OCI-LY1 (cell line): ENCODE measurements at regions not wholly inside any gene's neighbourhood (a gene's known extent, or its start where the extent isn't known, plus 50 kb on each side); places are given as distances from the start of the nearest gene placed in this dataset.
"Not testable (repeated sequence)": the region's sequence is repeated elsewhere in the genome, so short reads cannot be mapped to it uniquely, and the experiment has no call there.

Experiments
- H2AFZ ChIP-seq: fragments of 200-600 bp; sonication (generic), shearing (Covaris generic); 2 replicates; pipeline ENCODE4 v1.6.0; 2014; ENCODE audit warnings: antibody characterized with exemption, mild to moderate bottlenecking, low read length
- H3F3A ChIP-seq: fragments of 200-600 bp; sonication (generic), shearing (Covaris generic); 2 replicates; pipeline ENCODE4 v1.6.0; 2014; ENCODE audit warnings: mild to moderate bottlenecking, antibody characterized with exemption, low read length, moderate library complexity; ENCODE audit not compliant: insufficient read depth
- H3K27ac ChIP-seq: fragments of 200-600 bp; sonication (generic); 2 replicates; pipeline ENCODE4 v1.5.1; 2014; ENCODE audit warnings: low read length, mixed run types, mild to moderate bottlenecking, low read depth; ENCODE audit not compliant: poor library complexity, severe bottlenecking
- H3K27me3 ChIP-seq: fragments of 200-600 bp; sonication (generic); 2 replicates; pipeline ENCODE4 v1.6.0; 2014; ENCODE audit warnings: antibody characterized with exemption, mild to moderate bottlenecking, low read length, moderate library complexity; ENCODE audit not compliant: insufficient read depth
- H3K36me3 ChIP-seq: fragments of 200-600 bp; sonication (generic); 2 replicates; pipeline ENCODE4 v1.6.1; 2014; ENCODE audit warnings: mild to moderate bottlenecking, antibody characterized with exemption, low read length, moderate library complexity, mixed read lengths; ENCODE audit not compliant: insufficient read depth
- H3K4me1 ChIP-seq: fragments of 200-600 bp; sonication (generic); 2 replicates; pipeline ENCODE4 v1.5.1; 2014; ENCODE audit warnings: mild to moderate bottlenecking, low read length, moderate library complexity; ENCODE audit not compliant: insufficient read depth, severe bottlenecking
- H3K4me2 ChIP-seq: fragments of 200-600 bp; sonication (generic), shearing (Covaris generic); 2 replicates; pipeline ENCODE4 v1.6.1; 2014; ENCODE audit warnings: low read length
- H3K4me3 ChIP-seq: fragments of 200-600 bp; sonication (generic); 2 replicates; pipeline ENCODE4 v1.5.1; 2014; ENCODE audit warnings: low read length, low read depth, mild to moderate bottlenecking, mixed read lengths; ENCODE audit not compliant: poor library complexity, severe bottlenecking
- H3K79me2 ChIP-seq: fragments of 200-600 bp; shearing (Covaris generic); 2 replicates; pipeline ENCODE4 v1.6.1; 2016; ENCODE audit warnings: mixed run types, low read length, mixed read lengths; ENCODE audit not compliant: insufficient read depth
- H3K9ac ChIP-seq: fragments of 200-600 bp; sonication (generic), shearing (Covaris generic); 2 replicates; pipeline ENCODE4 v1.6.1; 2014; ENCODE audit warnings: mild to moderate bottlenecking, low read length, mixed read lengths
- H3K9me2 ChIP-seq: fragments of 200-600 bp; sonication (generic), shearing (Covaris generic); 2 replicates; pipeline ENCODE4 v1.6.1; 2014; ENCODE audit warnings: low read depth, mild to moderate bottlenecking, low read length, mixed read lengths
- H3K9me3 ChIP-seq: fragments of 200-600 bp; shearing (Covaris generic); 2 replicates; pipeline ENCODE4 v1.6.1; 2014; ENCODE audit warnings: low read length, mixed read lengths
- H4K20me1 ChIP-seq: fragments of 200-600 bp; sonication (generic), shearing (Covaris generic); 2 replicates; pipeline ENCODE4 v1.6.0; 2016; ENCODE audit warnings: mild to moderate bottlenecking, low read length; ENCODE audit not compliant: insufficient read depth
- EZH2 ChIP-seq: fragments of 200-600 bp; sonication (generic), shearing (Covaris generic); IDR thresholded peaks from 2 replicates; pipeline ENCODE4 v1.8.0; 2017; ENCODE audit warnings: borderline replicate concordance, mixed run types, mild to moderate bottlenecking, antibody characterized with exemption, low read length, moderate library complexity, mixed read lengths
- TF ChIP-seq, protein P1 (sequence below): fragments of 200-600 bp; sonication (generic), shearing (Covaris generic); IDR thresholded peaks from 2 replicates; pipeline ENCODE4 v1.5.1; 2017; ENCODE audit warnings: mild to moderate bottlenecking, antibody characterized with exemption, low read length, moderate library complexity, mixed read lengths

DNA sequence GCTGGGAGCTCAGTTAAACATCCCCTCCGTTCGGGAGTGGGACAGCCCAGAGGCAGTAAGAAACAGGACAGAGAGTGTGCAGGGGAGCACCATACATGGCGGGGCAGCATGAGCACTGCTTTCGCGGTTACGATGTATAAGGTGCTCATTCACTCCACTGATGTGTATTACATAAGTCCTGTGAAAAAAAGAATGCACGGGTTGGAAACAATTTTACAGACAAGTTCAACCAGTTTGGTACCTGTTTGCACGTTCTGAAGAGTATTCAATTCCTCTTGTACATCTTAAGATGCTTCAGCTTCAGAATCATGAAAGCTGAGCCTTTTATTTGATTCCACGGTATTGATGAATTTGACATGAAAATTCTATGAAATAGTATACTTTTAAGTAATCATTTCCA lies 97.8 kb upstream of the NETO1 start:
- Histone ChIP-seq H3K9me3 (no peaks in the 10 kb centered on the region), H3K79me2 (no peaks in the 10 kb centered on the region), H3K9me2 (no peaks in the 10 kb centered on the region), H2AFZ (no peak overlapping the region), H3K9ac (no peak overlapping the region), H3F3A (no peaks in the 10 kb centered on the region), H3K4me1 (no peaks in the 10 kb centered on the region), H3K36me3 (no peaks in the 10 kb centered on the region), H3K4me3 (no peak overlapping the region), H3K27me3 (no peaks in the 10 kb centered on the region), H4K20me1 (no peaks in the 10 kb centered on the region), H3K4me2 (no peak overlapping the region), H3K27ac (no peak overlapping the region)
- TF ChIP-seq, protein P1, sequence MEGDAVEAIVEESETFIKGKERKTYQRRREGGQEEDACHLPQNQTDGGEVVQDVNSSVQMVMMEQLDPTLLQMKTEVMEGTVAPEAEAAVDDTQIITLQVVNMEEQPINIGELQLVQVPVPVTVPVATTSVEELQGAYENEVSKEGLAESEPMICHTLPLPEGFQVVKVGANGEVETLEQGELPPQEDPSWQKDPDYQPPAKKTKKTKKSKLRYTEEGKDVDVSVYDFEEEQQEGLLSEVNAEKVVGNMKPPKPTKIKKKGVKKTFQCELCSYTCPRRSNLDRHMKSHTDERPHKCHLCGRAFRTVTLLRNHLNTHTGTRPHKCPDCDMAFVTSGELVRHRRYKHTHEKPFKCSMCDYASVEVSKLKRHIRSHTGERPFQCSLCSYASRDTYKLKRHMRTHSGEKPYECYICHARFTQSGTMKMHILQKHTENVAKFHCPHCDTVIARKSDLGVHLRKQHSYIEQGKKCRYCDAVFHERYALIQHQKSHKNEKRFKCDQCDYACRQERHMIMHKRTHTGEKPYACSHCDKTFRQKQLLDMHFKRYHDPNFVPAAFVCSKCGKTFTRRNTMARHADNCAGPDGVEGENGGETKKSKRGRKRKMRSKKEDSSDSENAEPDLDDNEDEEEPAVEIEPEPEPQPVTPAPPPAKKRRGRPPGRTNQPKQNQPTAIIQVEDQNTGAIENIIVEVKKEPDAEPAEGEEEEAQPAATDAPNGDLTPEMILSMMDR = no peak
- TF ChIP-seq EZH2 = no peak

DNA sequence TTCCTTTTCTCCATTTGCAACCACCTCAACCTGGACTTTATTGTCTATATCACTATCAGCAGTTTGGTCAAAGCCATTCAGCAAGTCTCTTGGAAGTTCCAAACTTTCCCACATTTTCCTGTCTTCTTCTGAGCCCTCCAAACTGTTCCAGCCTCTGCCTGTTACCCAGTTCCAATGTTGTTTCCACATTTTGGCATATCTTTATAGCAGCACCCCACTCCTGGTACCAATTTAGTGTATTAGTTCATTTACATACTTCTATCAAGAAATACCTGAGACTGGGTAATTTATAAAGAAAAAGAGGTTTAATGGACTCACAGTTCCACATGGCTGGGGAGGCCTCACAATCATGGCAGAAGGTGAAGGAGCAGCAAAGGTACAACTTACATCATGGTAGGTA lies 90.4 kb upstream of the NETO1 start:
- not testable (repeated sequence) for H3K4me3 ChIP-seq, H2AFZ ChIP-seq, H3K79me2 ChIP-seq, H3K9me3 ChIP-seq, H3K9ac ChIP-seq, H3K36me3 ChIP-seq, H3F3A ChIP-seq, H3K27me3 ChIP-seq, H4K20me1 ChIP-seq, H3K4me1 ChIP-seq, H3K9me2 ChIP-seq, H3K27ac ChIP-seq, H3K4me2 ChIP-seq

DNA sequence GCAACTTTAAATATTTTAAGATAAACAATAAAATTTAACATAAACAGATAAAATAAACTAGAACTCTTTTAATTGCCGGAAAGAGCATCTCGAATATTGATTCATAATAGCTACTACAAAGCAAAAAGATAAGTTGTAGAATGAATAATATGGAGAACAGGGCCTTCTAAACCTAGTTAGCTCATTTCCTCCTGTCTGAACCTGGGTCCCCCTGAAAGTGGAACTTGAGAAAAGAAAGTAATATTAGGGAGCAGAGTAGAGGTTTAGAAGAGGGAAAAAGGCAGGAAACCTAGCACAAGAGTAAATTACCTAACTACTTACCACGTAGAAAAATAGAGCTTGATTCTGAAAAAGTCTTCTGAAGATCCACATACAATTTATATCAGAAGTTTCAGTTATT lies 80.7 kb upstream of the NETO1 start:
- Histone ChIP-seq H4K20me1 (no peaks in the 10 kb centered on the region), H3K27ac (no peak overlapping the region), H3K9ac (no peak overlapping the region), H3K4me2 (no peak overlapping the region), H3K4me1 (no peaks in the 10 kb centered on the region), H3F3A (no peaks in the 10 kb centered on the region), H3K4me3 (no peak overlapping the region), H2AFZ (no peak overlapping the region), H3K79me2 (no peaks in the 10 kb centered on the region), H3K9me3 (no peaks in the 10 kb centered on the region), H3K9me2 (no peaks in the 10 kb centered on the region), H3K36me3 (no peaks in the 10 kb centered on the region), H3K27me3 (no peaks in the 10 kb centered on the region)
- TF ChIP-seq EZH2 = no peak
- TF ChIP-seq, protein P1 = no peak

DNA sequence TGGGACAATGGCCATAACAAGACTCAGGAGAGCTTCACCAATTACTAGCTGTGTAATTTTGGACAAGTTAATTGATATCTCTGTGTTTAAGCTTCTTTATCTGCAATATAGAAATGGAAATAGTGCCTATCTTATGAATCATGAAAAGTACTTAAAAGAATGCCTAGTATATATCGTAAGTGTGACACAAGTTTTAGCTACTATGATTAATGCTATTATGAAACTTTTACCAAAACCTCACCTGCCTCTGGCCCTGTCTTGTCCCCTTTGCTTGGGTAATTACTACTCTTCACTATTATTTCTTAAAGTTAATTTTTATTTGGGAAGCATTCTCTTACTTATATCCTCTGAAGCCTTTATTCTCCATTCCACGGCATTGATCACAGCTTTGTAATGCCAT lies 75.0 kb upstream of the NETO1 start:
- no peak overlapping the region for H3K4me2 ChIP-seq
- H3K79me2 ChIP-seq = no peaks in the 10 kb centered on the region
- H3K9me3 ChIP-seq = no peaks in the 10 kb centered on the region
- no peaks in the 10 kb centered on the region for H3K36me3 ChIP-seq
- TF ChIP-seq, protein P1 = no peak
- no peak for TF ChIP-seq EZH2
- H4K20me1 ChIP-seq = no peaks in the 10 kb centered on the region
- no peaks in the 10 kb centered on the region for H3K27me3 ChIP-seq
- no peak overlapping the region for H2AFZ ChIP-seq
- H3K27ac ChIP-seq = no peak overlapping the region
- H3K9ac ChIP-seq = no peak overlapping the region
- no peak overlapping the region for H3K4me3 ChIP-seq
- no peaks in the 10 kb centered on the region for H3K9me2 ChIP-seq
- H3K4me1 ChIP-seq = no peaks in the 10 kb centered on the region
- no peaks in the 10 kb centered on the region for H3F3A ChIP-seq
